ENCODE measurements at regions not wholly inside any gene's neighbourhood (a gene's known extent, or its start where the extent isn't known, plus 50 kb on each side); places are given as distances from the start of the nearest gene placed in this dataset.

- no peak for DNase-seq
- H3K27me3 ChIP-seq: no peaks in the 10 kb centered on the region
- no peak for TF ChIP-seq CTCF (IDR thresholded peaks at IDR 0.05; ENCODE audit: low read depth, low read length)
- H3K4me3 ChIP-seq (ENCODE audit: low read depth, low read length): no peak overlapping the region
- no peaks in the 10 kb centered on the region for H3K9me3 ChIP-seq
- H3K36me3 ChIP-seq: no peaks in the 10 kb centered on the region
- peaks cover 19% of the 10 kb centered on the region for H3K4me1 ChIP-seq
Measured at GRCh38 chr11:121711236-121711635, 258.5 kb upstream of the SORL1-AS1 start.

- no peak for DNase-seq
- no peak for TF ChIP-seq CTCF (IDR thresholded peaks at IDR 0.05; ENCODE audit: low read depth, low read length)
Measured at GRCh38 chr11:121706884-121707420, 254.2 kb upstream of the SORL1-AS1 start.

GRCh38 chr11:121703201-121703600 is 250.4 kb upstream of the SORL1-AS1 start:
- no peak for DNase-seq
- Histone ChIP-seq H3K9me3 (no peaks in the 10 kb centered on the region), H3K27me3 (no peaks in the 10 kb centered on the region)

More at GRCh38 chr11:121706884-121707420, 254.2 kb upstream of the SORL1-AS1 start:
- Histone ChIP-seq H3K4me1 (peaks cover 15% of the 10 kb centered on the region), H3K36me3 (no peaks in the 10 kb centered on the region), H3K27me3 (no peaks in the 10 kb centered on the region), H3K4me3 (ENCODE audit: low read depth, low read length) (no peak overlapping the region), H3K9me3 (no peaks in the 10 kb centered on the region)

GRCh38 chr11:121700968-121701367 is 248.2 kb upstream of the SORL1-AS1 start:
- DNase-seq: no peak
- H3K4me1 ChIP-seq: peaks cover 13% of the 10 kb centered on the region
- H3K36me3 ChIP-seq: no peaks in the 10 kb centered on the region
- no peak overlapping the region for H3K4me3 ChIP-seq (ENCODE audit: low read depth, low read length)
- TF ChIP-seq CTCF (IDR thresholded peaks at IDR 0.05; ENCODE audit: low read depth, low read length): no peak
- H3K9me3 ChIP-seq: no peaks in the 10 kb centered on the region
- no peaks in the 10 kb centered on the region for H3K27me3 ChIP-seq

More at GRCh38 chr11:121703201-121703600, 250.4 kb upstream of the SORL1-AS1 start:
- Histone ChIP-seq H3K4me3 (ENCODE audit: low read depth, low read length) (no peak overlapping the region), H3K4me1 (peaks cover 10% of the 10 kb centered on the region), H3K36me3 (no peaks in the 10 kb centered on the region)
- no peak for TF ChIP-seq CTCF (IDR thresholded peaks at IDR 0.05; ENCODE audit: low read depth, low read length)

GRCh38 chr11:121699801-121700200 is 247.0 kb upstream of the SORL1-AS1 start:
- H3K9me3 ChIP-seq: no peaks in the 10 kb centered on the region
- TF ChIP-seq CTCF (IDR thresholded peaks at IDR 0.05; ENCODE audit: low read depth, low read length): no peak

GRCh38 chr11:121696931-121697670 is 244.3 kb upstream of the SORL1-AS1 start:
- no peak for DNase-seq

More at GRCh38 chr11:121699801-121700200, 247.0 kb upstream of the SORL1-AS1 start:
- H3K27me3 ChIP-seq: no peaks in the 10 kb centered on the region
- no peak overlapping the region for H3K4me3 ChIP-seq (ENCODE audit: low read depth, low read length)
- no peaks in the 10 kb centered on the region for H3K36me3 ChIP-seq
- H3K4me1 ChIP-seq: peaks cover 13% of the 10 kb centered on the region
- no peak for DNase-seq

More at GRCh38 chr11:121696931-121697670, 244.3 kb upstream of the SORL1-AS1 start:
- Histone ChIP-seq H3K27me3 (no peaks in the 10 kb centered on the region), H3K4me3 (ENCODE audit: low read depth, low read length) (no peak overlapping the region), H3K4me1 (peaks cover 13% of the 10 kb centered on the region), H3K36me3 (no peaks in the 10 kb centered on the region), H3K9me3 (no peaks in the 10 kb centered on the region)
- TF ChIP-seq CTCF (IDR thresholded peaks at IDR 0.05; ENCODE audit: low read depth, low read length): no peak
